HPDE6-E6E7 (cell line): ENCODE measurements at regions not wholly inside any gene's neighbourhood (a gene's known extent, or its start where the extent isn't known, plus 50 kb on each side); places are given as distances from the start of the nearest gene placed in this dataset.

Source experiments
- DNase-seq: peaks from one replicate; pipeline ENCODE4 v3.0.0; 2011; ENCODE audit warnings: missing footprints; ENCODE audit errors: extremely low spot score

- no peak for DNase-seq
Observed at GRCh38 chr12:4134448-4135263, 138.9 kb upstream of the CCND2 start.

GRCh38 chr12:4133636-4134447, 139.7 kb upstream of the CCND2 start:
- no peak for DNase-seq

GRCh38 chr12:4133029-4133428, 140.5 kb upstream of the CCND2 start:
- no peak for DNase-seq

- no peak for DNase-seq
Observed at GRCh38 chr12:4121506-4122020, 152.0 kb upstream of the CCND2 start.

DNA sequence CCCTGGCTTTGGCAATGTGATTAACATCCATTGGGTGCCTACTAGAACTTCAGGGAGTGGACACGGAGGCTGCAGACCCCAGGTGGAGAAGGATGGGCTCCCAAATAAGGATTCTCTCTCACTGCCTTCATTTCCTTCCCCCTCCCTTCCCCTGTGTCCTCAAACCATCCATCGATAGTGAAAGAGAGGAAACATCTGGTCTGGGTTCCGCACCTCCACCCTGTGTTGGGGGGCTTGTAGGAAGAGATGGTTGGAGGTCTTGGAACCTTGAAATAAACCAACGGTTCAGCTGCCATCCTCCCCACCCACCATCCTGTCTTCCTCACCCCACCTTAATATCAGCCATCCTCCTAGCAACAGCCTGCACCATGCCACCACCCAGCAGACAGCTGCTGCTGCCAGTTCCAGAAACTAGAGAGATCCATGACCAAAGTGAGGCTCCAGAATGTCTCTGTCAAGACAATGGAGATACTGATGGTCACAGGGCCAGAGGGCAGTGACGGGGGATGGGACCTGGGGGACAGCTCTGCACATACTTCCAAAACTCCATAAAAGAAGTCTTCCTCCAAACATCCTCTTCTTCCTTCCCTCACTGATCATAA, 153.1 kb upstream of the CCND2 start:
- DNase-seq = no peak

DNA sequence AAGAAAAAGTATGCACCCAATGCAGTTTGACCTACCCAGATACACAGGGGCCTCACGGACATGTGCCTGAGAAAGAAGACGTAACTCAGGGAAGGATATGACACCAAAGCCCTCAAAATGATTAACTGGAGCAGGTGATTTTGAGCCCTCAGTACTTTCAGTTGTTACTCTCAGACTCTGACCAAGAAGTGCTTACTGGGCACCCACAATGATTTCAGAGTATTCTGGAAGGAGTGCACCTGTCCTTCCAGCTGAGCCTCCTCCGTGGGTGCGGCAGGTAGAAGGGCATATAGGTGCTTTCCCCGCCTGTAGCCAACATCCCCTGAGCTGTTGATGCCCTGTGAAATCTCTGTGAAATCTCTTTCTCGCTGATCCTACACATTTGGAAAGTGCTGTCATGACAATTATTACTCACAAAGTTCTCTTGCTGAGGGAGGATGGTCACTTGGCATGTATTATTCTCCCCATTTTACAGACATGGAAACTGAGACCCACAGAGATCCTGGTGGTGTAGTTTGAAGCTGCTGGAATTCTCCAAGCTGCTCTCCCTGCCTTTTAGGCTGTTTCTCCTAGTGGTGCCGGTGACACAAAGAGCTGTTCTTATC, 154.3 kb upstream of the CCND2 start:
- no peak for DNase-seq

- no peak for DNase-seq
Observed at GRCh38 chr12:4118601-4119156, 154.9 kb upstream of the CCND2 start.

- no peak for DNase-seq
Observed at GRCh38 chr12:4118017-4118510, 155.5 kb upstream of the CCND2 start.

DNA sequence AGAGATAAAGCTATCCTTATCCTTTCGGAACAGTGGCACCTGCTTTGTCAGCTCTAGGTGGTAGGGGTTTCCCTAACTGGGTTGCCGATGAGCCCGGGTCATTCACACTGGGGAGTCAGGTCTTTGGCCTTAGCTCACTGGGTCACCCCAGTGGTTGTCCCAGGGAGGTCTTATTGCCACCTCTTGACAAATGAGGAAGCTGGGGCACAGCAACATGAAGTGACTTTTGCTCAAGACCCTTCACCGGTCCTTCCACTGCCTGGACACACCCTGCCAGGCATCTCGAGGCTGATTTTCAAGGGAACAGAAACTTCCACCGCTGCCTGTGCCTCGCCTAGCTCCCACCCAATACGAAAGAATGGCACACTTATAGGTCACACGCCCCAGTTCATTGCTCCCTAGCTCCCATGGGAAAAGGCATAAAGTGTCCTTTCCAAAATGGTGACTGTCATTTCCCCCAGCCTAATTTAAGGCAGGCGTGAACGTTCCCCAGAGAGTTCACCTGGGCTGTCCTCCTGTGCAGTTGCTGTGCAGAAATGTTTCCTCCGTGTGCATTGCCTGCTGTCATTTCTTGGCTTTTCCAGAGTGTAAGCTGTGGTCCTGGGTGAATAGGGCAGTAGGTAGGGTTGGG, 156.1 kb upstream of the CCND2 start:
- no peak for DNase-seq

GRCh38 chr12:4116251-4117111, 157.1 kb upstream of the CCND2 start:
- DNase-seq = peak; percentile 64

DNA sequence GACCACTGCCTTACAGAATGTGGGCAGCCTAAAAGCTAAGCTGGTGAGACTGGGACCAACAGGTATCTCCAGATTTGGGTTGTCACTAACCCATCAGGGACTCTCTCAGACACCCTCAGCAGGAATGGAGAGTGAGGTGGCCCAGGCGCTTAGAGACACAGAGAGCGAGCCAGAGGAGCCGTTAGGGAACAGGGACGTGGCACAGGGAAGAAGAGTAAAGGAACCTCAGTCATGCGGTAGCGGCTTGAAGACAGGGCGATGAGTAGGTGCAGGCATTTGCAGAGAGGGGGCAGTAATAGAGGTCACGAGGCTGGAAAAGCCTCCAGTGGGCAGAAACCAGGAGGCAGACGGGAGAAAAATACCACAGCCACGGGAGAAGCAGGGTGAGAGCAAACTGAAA, 158.0 kb upstream of the CCND2 start:
- DNase-seq = no peak

DNA sequence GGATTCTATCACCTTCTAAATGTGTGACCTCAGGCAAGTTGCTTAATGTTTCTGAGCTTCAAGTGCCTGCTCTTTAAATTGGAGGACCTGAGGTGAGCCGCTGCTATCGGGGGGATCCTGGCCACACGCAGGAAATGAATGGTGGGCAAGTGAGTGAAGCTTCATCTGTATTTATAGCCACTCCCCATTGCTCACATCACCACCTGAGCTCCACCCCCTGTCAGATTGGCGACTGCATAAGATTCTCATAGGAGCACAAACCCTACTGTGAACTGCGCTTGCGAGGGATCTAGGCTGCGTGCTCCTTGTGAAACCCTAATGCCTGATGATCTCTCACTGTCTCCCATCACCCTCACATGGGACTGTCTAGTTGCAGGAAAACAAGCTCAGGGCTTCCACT, 158.6 kb upstream of the CCND2 start:
- DNase-seq = no peak

- DNase-seq = no peak
Observed at GRCh38 chr12:4112734-4113325, 160.7 kb upstream of the CCND2 start.

- no peak for DNase-seq
Observed at GRCh38 chr12:4112290-4112689, 161.3 kb upstream of the CCND2 start.

DNA sequence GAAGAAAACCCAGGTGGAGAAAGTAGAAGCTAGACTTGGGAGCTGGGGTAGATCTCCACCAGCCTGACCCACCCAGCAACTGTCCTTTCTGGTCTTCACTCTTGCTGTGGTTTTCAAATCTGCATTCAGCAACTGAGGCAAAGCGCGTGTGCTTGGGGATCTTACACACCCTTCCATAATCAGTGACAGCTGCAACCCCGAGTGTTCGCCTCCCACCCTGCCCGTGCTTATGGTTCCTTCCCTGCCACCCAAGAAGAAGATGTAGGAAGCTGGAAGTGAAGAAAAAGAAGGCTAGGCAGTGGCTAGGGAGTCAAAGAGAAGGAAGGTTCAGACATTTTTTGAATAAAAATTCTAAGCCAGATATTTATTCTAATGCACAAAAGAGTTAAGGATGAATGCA, 162.6 kb upstream of the CCND2 start:
- DNase-seq = no peak

DNA sequence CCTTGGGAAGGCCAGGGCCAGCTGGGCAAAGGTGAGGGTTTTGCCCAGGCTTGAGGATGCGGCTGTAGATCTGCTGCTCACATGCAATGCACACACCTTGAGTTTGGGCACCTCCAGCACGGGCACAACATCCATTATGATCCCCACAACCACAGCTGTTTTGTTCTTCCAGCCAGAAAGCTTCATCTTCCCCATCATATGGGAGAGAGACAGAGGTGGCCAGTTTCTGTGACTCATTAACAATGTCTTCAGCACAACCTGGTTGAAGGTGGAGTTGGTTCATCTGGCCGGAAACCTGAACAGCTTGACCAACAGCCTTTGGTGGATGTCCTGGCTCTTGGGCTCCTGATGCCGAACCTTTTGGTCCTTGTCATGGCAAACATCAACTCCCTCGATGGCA, 163.7 kb upstream of the CCND2 start:
- DNase-seq = no peak

DNA sequence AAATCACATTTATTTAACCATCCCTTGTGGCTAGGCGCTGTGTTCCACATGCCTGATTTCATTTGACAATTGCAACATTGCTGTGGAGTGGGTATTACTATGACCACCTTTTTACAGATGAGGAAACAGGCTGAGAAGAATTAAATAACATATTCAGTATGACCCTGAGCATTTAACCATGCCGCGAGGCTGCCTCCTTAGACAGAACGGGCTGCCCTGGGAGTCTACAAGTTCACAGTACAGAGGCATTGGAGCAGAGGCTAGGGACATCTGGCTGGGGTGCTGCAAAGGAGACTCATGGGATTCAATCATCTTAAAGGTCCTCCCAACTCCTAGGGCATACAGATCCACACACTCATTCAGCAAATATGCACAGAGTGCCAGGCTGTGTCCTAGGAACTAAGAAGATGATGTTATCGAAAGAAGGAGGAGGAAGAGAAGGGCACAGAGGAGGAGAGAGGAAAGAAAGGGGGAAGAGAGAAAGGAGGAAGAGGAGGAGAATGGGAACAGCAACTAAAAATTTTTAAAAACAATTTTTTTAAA, 164.7 kb upstream of the CCND2 start:
- DNase-seq = no peak

DNA sequence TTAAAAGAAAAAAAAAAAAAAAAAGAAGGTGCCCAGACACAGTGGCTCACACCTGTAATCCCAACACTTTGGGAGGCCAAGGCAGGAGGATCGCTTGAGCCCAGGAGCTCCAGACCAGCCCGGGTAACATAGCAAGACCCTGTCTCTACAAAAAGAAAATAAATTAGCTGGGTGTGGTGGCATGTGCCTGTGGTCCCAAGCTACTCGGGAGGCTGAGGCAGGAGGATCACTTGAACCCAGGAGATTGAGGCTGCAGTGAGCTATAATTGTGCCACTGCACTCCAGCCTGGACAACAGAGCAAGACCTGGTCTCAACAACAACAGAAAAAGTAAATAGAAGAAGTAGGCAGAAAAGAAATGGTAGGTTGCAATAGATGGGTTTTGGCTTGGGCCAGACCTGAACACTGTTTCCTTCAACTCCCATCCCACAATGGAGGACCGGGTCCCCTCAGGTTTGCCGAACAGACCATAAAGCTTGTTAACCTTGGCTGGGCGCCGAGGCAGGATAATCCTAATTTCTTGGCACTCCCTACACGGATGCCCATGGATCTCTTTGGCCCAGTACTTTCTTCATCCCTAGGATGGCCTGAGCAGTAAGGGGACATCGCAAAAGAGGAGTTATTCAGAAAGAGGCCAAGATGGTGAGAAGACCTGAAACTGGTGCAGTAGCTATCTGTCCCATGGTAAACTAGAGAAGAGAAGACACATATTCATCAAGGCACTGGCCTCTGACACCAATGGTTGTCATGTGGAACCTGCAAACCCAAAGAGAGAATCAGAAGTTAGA, 165.5 kb upstream of the CCND2 start:
- DNase-seq = no peak

DNA sequence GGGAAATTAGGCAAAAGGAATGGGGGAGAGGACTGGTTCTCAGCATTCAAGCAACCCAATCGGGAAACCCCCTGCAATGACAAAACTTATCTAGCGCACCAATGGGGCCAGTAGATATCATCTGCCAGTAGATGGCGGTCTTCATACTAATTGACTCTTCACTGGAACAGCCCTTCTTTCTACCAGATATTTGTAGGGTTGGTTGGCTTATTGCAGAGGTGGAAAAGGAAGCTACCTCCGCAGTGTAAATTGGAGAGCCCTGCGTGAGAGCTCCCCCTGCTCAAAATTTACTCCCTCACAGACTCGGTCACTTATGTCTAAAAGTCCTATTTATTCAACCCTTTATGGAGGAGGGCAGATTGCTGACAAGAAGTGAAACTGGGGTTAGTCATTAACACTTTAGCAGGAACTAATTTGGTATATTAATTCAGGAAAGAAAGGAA, 166.1 kb upstream of the CCND2 start:
- peak; percentile 47 for DNase-seq
